GM21367 (cell line): ENCODE measurements at regions not wholly inside any gene's neighbourhood (a gene's known extent, or its start where the extent isn't known, plus 50 kb on each side); places are given as distances from the start of the nearest gene placed in this dataset.
"Not testable (repeated sequence)": the region's sequence is repeated elsewhere in the genome, so short reads cannot be mapped to it uniquely, and the experiment has no call there.

Experiments
- ATAC-seq: cut with Tn5 transposase; IDR thresholded peaks from one replicate; pipeline ENCODE4 v1.9.1; 2021; ENCODE audit not compliant: unreplicated experiment

DNA sequence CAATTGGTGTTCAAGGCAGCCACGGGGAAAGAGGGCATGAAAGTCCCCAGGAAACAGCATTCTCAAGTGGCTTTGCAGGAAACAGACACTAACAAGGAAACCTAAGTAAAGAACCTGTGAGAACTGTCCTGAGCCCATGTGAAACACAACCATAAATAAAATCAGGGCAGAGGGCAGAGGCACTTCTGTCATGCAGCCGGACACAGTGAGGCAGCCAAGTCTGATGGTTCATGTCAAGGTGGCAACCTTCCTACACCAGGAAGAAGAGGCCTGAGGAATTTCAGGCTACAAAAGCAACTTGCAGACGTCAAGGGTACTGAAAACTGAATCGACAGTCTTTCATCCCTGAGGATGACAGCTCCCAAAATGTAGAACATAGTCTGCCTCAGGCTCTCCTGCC, 458.2 kb upstream of the NPVF start:
- ATAC-seq = no peak

DNA sequence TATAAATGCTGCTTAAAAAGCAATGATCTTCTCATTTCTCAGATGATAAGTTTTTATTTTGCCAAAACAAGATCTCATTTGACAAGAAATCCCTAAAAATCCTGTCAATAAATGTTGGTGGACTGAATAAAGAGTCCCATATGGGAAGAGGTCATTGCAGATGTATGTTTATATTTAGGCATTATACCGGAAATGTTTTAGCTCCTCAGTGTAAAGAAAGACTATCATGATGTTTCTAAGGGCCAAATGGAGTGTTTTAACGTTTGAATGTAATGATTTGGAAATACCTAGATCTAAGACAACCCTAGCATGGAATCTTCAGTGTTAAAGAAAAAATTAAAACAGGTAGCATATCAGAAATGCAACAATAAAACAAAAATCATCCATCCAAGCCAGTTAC, 457.8 kb upstream of the NFE2L3 start:
- ATAC-seq = no peak

DNA sequence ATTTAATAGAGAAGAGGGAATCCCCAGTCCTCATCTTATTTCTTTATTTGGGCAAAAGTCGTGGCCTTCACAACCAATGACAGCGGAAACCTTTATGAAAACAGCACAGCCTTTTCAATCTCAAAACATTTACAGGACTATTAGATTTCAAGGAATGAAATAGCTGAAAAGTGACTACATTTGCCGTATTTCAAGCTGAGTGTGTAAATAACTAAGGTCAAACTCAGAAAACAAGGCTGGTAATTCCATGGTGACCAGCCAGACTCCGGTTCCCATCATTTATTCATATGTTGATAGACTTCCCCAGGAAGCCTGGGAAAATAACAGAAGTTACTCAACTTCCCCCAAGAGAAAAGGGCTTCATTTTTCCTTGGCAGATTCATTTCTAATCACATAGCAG, 457.3 kb upstream of the NFE2L3 start:
- no peak for ATAC-seq

DNA sequence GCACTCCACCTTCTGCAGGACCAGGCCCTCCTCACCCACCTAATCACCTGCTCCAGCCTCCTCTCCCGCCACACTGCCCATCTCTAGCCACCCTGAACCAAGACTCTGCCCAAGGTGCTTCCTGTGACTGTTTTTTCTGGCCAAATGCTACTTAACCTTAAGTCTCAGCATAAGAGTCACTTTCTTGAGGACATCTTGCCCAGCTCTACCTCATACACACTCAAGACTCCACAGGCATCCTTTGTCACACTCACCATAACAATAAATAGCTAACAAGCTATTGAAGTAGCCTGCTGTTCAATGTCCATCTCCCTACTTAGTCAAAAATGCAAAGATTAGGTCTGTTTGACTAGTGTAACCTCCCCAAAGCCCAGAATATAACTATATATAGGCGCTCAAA, 455.4 kb upstream of the NFE2L3 start:
- no peak for ATAC-seq

DNA sequence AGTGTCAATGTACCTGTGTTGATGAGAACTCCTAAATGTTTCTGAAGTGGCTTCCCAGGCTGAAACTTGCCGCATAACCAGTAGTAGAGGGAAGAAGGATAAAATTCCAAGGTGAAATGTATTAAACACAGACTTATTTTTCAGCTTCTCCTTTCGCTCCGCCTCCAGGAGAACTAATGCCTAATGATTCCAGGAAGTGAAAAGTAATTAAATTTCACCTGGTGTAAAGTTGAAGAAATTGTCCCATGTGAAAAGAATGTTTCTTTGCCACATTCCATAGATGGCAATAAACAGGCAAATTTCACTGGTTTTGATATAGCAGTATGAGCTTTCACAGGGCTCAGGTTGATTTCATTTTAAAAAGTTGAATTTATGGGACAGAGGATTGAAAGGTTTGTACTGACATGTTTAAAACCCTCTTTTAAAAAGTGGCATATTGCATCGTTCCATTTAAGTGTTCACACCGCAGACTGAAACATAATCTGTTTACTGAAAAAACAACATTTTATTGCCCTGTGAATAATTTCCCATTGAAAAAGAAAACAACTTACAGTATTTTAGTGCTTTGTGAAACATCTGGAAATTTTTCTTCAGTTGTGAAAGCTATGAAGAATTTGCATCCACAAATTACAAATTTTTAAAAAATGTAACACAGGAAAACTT, 453.4 kb upstream of the NFE2L3 start:
- ATAC-seq = no peak

DNA sequence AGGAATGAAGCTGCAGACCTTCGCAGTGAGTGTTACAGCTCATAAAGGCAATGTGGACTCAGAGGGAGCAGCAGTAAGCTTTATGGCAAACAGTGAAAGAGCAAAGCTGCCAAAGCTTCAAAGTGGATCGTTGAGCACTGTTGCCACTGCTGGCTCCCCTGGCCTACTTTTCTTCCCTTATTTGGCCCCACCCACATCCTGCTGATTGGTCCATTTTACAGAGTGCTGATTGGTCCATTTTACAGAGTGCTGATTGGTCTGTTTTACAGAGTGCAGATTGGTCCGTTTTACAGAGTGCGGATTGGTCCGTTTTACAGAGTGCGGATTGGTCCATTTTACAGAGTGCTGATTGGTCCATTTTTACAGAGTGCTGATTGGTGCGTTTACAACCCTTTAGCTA, 451.9 kb upstream of the NFE2L3 start:
- not testable (repeated sequence) for ATAC-seq

DNA sequence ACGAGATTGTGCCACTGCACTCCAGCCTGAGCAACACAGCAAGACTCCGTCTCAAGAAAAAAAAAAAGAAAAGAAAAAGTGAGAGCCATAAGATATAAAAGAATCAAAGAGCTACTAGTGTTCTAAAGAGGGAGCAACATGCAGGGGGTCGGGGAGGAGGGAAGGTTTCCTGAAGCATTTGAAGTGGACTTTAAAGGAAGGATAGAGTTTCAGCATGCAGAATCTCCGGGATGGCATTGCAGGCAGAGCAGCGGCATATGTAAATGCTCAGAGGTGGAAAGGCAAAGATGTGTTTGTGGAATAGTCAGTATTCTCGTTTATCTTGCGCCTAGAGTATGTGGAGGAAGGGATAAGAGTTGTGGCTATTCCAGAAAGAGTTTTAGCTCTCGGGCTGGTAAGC, 447.6 kb upstream of the NFE2L3 start:
- no peak for ATAC-seq

DNA sequence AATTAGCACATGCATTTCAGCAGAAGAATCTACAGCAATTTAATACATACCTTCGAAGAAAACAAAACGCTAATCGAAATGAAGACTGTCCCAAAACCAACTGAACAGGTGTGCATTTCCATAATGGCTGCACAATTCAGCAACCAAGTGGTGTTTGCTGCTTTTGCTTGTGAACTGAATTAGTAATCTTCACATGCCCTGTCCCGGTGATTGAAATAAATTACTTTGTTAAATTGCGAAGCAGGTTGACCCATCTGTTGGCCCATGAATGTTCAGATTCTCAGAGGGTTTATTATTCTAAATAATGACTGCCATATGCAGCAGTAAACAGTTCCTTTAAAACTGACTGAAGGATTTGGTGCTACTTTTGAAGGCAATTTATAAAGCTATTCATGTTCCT, 445.2 kb upstream of the NFE2L3 start:
- no peak for ATAC-seq

DNA sequence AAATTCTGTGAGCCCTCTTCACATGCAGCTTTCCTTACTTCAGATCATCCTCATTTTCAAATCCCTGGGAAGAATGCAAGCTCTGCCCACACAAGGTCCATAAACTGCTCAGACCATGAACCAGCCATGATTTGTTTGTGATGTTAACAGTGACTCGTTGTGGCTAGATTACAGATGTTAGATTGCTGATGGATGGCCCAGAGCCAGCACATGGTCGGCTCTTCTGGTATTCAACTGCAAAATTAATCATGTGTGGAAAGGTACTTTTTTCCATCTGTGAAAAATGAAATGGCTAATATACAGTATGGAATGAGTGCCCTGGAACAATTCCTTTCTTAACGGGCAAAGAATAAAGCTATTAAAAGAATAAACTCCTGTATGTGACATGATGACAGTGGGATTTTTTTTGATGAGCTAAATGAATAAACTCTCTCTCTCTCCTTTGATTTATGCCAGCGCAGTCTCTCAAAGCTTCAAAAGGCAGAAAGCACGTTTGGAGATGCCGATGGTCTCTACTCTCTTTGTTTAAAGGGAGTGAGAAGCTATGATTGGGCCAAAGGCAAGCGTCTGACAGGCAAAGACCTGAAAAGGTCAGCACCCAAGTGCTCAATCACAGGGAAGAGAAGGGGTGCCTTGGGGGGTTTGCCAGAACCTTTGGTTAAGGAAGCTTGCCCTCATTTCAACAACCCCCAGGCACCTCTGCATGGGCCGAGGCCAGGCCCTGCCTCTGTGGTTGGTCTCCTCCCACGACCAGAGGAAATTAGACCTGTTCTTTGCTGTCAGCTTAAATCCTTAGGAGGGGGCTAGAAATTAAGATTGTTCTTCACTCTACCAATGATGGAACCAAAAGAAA, 444.0 kb upstream of the NFE2L3 start:
- no peak for ATAC-seq

DNA sequence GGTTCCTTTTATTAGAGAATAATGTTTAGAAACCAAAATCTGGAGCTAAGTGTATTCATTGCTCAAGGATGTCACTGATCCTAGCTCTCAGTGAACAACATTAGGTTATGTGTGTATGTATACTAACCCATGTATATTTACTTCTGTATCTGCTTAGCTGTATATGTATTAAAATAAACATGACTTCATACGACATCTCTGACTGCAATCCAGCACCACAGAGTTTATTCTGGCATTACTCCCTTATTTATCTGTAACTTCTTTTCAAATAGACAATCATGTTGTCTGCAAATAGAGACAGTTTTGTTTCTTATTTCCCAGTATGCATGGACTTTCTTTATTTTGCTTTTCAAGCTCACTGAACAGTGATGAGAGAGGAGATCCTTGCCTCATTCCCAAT, 441.0 kb upstream of the NFE2L3 start:
- no peak for ATAC-seq

DNA sequence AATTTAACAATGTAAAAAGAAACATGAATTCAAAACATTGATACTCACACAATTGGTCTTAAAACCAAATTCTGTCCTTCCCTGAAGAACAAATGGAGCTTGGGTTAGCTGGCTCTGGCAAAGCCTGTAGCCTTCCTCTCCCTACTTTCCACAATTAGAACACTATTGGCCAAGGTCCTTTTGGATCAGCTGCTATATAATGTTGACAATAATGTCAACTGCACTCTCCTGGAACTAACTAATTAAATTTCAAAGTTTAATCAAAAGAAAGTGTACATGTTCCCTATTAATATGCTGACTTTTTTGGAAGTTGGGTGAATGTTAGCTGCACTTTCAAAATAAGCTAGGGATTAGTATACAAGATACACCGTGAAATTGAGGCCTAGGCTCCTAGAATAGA, 440.1 kb upstream of the NFE2L3 start:
- ATAC-seq = no peak

DNA sequence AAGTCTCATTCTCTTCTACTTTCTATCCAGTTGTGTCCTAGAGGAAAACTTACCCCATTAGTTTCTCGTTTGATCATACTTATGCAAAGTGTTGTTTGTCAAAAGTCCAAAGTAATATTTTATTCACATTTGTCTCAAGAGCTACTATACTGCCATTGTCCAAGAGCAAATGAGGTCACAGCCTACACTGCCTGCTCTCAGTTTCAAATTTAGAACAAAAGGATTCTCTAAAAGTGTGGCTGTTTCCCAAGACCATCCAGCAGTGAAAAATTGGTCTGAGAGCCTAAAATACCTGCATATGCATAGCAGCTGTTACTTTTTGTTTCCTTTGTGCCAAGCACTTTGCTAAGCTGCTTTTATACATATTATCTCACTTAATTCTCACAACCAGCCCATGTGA, 439.5 kb upstream of the NFE2L3 start:
- no peak for ATAC-seq

DNA sequence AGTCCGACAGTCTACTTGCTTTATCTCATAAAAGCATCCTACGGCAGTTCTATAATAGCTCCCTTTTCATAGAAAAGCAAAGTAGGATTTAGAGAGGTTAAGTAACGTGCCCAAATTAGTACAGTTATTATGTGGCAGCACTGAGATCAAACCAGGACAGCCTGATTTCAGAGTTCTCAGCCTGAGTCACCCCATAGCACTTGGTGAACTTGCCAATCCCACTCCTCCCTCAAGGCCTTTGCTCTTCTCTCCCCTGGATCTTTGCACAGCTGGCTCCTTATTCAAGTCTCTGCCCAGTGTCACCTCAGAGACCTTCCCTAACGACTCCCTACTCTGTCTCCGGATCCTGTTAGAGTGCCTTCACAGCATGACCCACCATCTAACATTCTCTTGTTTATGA, 438.0 kb upstream of the NFE2L3 start:
- ATAC-seq = no peak

DNA sequence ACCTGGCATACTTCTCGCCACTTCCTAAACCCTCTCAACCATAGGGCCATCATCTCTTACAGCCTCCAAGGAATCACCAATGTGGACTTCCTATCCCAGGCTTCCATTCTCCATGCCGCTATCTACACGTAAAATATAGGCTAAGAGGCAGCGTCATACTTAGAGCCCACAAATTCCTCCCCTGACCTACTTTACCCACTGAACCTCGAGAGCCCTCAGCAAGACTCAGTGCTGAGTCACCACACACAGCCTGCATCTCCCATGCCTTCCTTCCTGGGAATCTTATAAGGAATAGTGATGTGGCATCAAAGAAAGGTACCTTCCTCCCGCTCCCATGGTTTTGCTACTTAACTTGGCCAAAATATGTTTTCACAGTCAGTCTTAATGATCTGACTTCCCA, 435.6 kb upstream of the NFE2L3 start:
- no peak for ATAC-seq

DNA sequence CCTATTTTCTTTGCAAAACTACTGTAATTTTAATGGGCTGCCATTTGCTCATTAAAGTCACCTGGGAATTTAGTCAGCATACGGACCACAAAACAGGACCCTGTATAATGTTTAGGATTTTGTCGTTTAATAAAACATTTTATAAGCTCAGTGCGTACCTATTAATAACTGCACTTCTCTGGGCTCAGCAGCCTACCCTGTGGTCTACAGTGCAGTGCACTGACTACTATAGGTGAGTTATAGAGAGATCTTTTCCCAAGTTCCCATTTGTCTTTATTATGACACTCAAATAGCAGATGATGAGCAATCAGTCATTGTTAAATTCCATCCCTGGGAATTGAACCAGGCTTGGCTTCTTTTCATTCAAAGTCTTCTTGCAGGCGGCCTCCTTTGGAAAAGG, 433.4 kb upstream of the NFE2L3 start:
- ATAC-seq = no peak

DNA sequence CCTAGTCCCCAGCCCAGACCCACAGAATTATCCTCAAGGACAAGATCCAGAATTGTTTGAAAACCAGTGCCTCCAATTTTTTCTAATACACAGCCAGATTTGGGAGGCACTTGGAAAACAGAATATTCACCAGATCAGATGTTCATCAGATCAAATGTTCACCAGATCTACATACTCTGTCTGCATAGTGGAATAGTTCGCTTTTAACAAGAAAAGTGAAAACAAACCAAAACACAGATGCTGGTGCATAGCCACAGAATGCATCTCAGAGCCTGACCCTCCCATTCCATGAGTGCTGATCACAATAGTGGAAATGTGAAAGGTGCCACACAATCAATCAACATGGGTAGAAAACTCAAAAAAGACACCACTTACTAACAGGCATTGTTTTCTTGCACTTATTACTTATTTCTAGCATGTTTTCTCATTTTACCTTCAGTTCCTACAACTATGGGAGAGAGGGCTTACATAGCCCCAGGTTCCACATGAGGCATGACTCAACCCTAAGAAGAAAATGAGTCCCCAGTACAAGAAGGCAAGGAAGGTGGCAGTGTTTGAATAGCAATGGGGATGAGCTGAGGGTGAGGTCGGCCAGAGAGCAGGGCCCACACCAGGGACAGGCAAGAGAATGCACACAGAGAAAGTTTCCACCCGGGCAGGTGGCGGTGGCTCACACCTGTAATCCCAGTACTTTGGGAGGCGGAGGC, 432.7 kb upstream of the NFE2L3 start:
- no peak for ATAC-seq

DNA sequence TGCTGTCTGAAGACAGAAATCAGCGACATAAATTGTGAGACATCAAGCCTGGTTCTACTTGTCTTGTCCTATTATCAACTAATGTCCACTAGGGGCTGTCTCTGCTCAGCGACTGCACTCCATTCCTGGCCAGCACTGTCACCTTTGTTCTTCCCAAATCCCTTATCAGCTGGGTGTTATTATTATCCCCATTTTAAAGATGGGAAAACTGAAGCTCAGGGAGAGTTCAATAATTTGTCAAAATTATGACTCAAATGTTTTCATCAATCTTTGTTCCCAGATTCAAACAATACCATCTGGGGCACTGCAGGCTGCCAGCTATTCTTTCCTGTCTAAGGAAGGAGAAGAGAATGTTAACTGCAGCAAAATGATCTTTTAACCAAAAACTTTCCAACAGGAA, 431.6 kb upstream of the NFE2L3 start:
- no peak for ATAC-seq

DNA sequence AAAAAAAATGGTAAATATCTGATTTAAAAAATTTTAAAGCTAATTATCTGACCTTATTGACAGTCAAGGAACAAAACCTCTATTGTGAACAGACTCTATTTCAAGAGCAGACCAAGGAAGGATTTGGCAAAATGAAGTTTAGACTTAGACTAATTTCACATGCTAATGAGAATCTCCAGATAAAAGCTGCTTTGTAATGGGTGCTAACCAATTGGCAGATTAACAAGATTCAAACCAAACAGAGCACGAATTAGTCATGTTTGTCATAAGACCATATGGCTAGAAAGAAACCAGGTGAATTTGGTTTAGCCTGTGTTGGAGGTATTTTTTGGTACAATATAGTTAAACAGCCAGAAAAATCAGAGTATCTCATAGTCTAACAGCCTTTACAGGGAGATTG, 429.1 kb upstream of the NFE2L3 start:
- no peak for ATAC-seq

DNA sequence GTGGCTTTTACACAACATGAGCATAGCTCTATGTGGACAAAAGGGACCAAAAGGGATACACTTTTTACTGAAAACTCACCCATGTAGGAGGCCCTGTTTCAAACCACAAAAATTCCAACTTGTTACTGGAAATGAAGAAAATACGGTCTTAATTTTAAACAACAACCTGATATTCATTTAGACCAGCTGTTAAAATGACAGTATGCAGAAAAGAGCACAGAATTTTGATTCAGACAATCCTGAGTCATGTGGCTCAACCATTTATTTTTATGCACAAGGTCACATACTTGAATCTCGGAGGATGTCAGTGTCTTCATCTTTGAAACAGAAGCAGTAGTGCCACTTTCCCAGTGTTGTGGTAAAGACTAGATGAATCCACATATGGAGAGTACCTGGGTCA, 426.5 kb upstream of the NFE2L3 start:
- no peak for ATAC-seq

DNA sequence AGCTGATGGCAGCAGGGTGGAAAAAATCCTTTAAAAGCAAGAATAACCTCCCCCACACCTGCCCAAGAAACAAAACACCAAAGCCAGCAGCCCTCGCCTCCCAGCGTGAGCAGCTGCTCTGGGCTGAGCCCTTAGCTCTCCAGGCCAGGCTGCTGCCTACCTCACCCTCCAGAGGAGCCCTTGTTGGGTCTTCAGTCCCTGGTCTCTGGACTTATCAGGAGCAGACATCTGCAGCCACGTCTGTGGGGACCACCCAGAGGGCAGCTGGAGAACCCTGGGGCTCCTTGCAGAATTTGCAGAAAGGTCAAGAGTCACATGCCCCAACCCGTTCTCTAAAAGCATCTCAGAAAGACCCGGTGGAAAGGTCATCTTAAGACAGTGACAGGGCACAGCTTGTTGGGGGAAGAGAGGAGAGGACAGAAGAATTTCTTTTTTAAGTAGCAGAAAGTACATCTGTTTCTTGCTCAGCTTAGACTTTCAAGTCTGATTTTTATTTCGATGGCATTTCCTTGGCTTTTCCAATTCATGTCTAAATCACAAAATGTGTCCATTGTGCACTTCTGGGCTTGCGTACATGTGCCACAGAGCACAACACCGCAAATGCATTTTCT, 425.7 kb upstream of the NFE2L3 start:
- no peak for ATAC-seq

DNA sequence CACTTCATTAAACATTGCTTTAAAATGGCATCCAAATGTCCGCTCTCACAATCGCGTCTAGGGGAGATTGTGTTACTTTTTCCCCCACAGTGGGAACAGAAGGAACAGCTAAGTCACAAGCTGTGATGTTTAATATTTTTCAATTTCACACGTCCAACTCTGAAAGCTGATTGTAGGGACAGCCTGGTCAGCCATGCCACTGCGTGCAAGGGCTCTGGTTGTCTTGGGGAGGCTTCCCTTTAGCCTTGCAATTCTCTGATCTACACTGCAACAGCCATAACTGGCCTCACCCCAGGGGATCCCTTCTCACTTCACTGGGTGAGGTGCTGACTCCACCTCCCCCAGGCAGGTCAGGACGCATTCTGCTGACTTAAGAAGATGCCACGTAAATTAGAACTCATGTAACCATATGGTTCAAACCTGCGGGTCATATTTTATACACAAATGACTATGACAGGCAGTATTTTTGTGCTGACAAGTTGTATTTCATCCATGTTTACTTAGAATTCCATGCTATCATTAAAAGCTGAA, 425.2 kb upstream of the NFE2L3 start:
- ATAC-seq = no peak
